ENCODE measurements at regions not wholly inside any gene's neighbourhood (a gene's known extent, or its start where the extent isn't known, plus 50 kb on each side); places are given as distances from the start of the nearest gene placed in this dataset.

DNA sequence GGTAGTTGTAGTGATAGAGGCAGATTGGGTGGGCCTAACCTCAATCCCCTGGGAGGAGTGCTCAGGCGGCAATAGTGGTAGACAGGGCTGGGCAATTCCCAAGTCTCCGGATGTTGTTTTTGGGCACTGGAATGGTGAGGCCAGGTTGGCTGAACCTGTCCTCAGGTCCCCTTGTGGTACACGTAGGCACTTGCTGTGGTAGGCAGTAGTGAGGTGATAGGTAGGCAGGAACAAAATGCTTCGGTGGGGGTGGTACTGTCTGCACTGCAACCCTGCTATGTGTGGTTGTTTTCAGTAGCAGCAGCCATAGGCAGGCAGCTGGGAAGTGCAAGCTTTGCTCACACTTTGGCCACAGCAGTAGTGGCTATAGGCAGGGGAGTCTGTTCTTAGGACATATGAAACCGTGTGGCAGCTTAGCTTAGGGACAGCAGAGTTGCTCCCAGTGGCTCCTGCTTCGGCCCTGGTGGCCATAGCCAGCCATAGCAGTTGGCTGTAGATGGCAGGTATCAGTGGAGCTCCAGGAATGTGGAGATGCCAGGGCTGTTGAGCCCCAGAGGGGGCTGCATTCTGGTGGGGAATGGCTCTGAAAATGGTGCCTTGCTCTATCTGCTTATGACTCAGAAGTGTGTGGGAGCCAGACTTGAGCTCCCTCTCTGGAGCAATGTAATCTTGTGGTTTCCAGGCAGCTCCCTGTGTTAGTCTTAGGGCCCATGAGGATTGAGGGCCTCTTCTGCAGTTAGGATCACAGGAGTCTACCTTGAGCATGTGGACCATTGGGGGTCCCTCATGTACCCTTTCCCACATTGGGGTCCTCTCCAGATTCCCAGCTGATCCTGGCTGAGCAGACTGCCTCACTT, 241.8 kb upstream of the BMP2 start:
- TF ChIP-seq, protein P1, sequence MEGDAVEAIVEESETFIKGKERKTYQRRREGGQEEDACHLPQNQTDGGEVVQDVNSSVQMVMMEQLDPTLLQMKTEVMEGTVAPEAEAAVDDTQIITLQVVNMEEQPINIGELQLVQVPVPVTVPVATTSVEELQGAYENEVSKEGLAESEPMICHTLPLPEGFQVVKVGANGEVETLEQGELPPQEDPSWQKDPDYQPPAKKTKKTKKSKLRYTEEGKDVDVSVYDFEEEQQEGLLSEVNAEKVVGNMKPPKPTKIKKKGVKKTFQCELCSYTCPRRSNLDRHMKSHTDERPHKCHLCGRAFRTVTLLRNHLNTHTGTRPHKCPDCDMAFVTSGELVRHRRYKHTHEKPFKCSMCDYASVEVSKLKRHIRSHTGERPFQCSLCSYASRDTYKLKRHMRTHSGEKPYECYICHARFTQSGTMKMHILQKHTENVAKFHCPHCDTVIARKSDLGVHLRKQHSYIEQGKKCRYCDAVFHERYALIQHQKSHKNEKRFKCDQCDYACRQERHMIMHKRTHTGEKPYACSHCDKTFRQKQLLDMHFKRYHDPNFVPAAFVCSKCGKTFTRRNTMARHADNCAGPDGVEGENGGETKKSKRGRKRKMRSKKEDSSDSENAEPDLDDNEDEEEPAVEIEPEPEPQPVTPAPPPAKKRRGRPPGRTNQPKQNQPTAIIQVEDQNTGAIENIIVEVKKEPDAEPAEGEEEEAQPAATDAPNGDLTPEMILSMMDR (IDR thresholded peaks at IDR 0.05) = no peak
- no peak for TF ChIP-seq POLR2AphosphoS5 (IDR thresholded peaks at IDR 0.05)
- TF ChIP-seq EP300 (IDR thresholded peaks at IDR 0.05) = no peak
- TF ChIP-seq POLR2A (IDR thresholded peaks at IDR 0.05) = no peak

All from upper lobe of left lung (tissue), 4 donors.